HEK293T (cell line): ENCODE measurements at regions not wholly inside any gene's neighbourhood (a gene's known extent, or its start where the extent isn't known, plus 50 kb on each side); places are given as distances from the start of the nearest gene placed in this dataset.

Experiments used
- ARNT ChIP-seq: fragments of 450-650 bp; IDR thresholded peaks from 2 replicates; pipeline ENCODE4 v1.6.1; 2017; ENCODE audit warnings: mild to moderate bottlenecking
- FOXM1 ChIP-seq: fragments of 450-650 bp; IDR thresholded peaks from 2 replicates; pipeline ENCODE4 v1.6.1; 2017; ENCODE audit warnings: mild to moderate bottlenecking, borderline replicate concordance
- HDGF ChIP-seq: fragments of 450-650 bp; IDR thresholded peaks from 2 replicates; pipeline ENCODE4 v1.6.1; 2017; ENCODE audit warnings: antibody characterized with exemption, borderline replicate concordance
- NFRKB ChIP-seq: fragments of 450-650 bp; IDR thresholded peaks from 2 replicates; pipeline ENCODE4 v1.6.1; 2016; ENCODE audit warnings: mild to moderate bottlenecking, moderate library complexity
- SP1 ChIP-seq: fragments of 450-650 bp; IDR thresholded peaks from 2 replicates; pipeline ENCODE4 v1.6.1; 2017
- SUZ12 ChIP-seq: fragments of 450-650 bp; IDR thresholded peaks from 2 replicates; pipeline ENCODE4 v1.6.1; 2016; ENCODE audit warnings: mild to moderate bottlenecking
- ZNF384 ChIP-seq: fragments of 450-650 bp; IDR thresholded peaks from 2 replicates; pipeline ENCODE4 v1.6.1; 2016

DNA sequence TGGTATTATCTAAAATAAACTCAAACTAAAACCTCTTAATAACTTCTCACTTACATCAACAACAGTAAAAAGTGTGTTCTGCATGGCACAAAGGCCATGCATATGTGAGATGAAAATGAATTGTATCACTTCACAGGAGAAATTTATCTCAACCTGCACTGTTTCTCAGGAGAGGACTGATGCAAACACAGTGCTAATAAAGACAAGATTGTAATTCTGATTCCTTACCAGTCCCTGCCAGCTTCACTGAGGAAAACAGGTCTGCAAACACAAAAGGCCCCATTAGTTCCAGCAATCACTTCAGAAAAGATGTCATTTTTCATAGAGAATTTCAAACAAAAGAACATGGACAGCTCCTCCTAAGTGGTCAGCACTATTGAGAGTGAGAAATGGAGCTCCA lies 117.3 kb upstream of the PDE4D start:
- no peak for TF ChIP-seq FOXM1
- no peak for TF ChIP-seq SP1
- TF ChIP-seq ARNT: no peak
- TF ChIP-seq NFRKB: no peak
- TF ChIP-seq HDGF: no peak
- no peak for TF ChIP-seq ZNF384
- no peak for TF ChIP-seq SUZ12
